ENCODE measurements at regions not wholly inside any gene's neighbourhood (a gene's known extent, or its start where the extent isn't known, plus 50 kb on each side); places are given as distances from the start of the nearest gene placed in this dataset.
"Not testable (repeated sequence)": the region's sequence is repeated elsewhere in the genome, so short reads cannot be mapped to it uniquely, and the experiment has no call there.

- no peak for DNase-seq
Observed at GRCh38 chr9:86515221-86515620, 161.0 kb upstream of the TUT7 start.

- no peak for DNase-seq
Observed at GRCh38 chr9:86513429-86513828, 159.2 kb upstream of the TUT7 start.

GRCh38 chr9:86512929-86513328 is 158.7 kb upstream of the TUT7 start:
- no peak for DNase-seq

DNA sequence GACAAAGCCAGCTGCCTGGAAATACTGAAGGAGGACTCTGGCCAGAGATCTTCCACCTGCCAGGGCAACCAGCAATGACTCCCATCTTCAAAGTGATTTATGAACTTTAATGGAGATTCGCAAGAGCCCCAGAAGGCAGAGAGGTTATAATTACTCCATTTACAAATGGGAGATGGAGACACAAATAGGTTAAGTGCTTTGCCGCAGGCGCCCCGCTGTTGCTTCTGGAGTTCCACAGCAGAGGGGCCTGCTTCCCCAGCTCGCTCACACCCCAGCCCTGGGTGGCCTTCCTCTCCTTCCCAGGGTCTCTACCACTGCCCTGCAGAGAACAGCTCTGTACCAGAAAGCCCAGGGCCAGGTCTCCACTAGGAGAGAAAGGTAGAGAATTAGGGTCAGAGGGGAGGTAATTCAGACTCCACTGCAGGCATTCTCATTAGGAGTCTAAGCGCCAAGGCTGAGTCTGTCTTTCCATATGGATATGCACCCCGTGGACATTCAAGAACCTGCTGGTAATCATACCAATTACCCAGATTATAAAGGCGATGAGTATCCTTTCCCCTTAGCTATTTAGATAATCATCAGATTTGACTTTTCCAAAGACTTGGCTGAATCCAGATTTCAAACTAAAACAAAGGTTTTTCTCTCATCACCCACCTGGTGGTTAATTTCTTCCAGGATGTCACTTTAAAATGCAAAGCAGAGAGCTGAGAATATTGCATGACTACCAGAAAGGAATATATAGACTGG is 157.6 kb upstream of the TUT7 start:
- DNase-seq = no peak

DNA sequence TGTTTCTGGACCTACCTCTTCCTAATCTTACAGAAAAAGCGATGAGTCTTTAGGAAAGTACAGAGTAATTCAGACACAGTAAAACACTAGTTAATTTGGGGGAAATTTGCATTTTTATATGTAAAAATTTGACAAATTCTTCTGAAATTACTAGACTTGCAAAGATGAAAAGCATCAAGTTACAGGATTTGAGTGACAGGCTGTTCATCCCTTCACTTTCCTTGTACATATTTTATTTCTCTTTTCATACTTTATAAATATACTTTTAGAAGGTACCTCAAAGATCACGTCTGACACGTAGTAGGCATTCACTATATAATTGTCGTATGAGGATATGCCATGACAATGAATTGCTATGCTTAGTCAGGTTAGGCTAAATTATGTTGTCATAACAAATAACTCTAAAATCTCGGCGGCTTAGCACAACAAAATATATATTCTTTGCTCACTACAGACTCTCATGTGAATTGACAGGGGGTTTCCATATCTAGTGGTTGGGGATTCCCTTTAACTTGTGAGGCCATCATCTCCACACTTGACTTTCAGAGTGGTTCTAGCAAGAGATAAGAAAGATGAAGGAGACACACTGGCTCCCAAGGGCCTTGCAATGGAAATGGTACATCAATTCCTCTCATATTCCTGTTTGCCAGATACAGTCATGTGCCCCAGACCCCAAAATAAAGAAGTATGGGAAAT is 154.1 kb upstream of the TUT7 start:
- no peak for DNase-seq

GRCh38 chr9:86507212-86507630 is 153.0 kb upstream of the TUT7 start:
- DNase-seq = no peak

- no peak for DNase-seq
Observed at GRCh38 chr9:86503942-86504341, 149.7 kb upstream of the TUT7 start.

DNA sequence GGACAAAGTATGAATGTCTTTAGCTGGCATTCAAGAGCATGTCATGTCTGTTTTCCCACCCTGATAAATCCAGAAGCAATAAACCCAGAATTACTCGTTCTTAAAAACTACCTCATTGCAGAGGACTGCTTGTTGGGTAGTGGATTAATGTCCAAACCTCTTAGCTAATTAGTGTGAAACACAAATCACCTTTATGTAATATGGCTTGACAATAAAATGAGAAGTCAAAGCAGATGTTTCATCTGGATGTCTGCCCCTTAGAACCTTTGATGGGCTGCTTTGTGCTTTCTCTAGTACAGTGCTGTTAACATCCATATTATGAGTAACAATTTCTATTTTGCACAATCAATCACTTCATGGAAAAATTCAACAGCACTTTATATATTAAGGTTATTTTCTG is 149.1 kb upstream of the TUT7 start:
- DNase-seq = no peak

GRCh38 chr9:86500667-86501435 is 146.6 kb upstream of the TUT7 start:
- DNase-seq = peak; percentile 9

- no peak for DNase-seq
Observed at GRCh38 chr9:86500031-86500430, 145.8 kb upstream of the TUT7 start.

- peak; percentile 67 for DNase-seq
Observed at GRCh38 chr9:86494644-86495111, 140.5 kb upstream of the TUT7 start.

GRCh38 chr9:86491468-86492266 is 137.5 kb upstream of the TUT7 start:
- DNase-seq = no peak

GRCh38 chr9:86488794-86489193 is 134.6 kb upstream of the TUT7 start:
- DNase-seq = no peak

DNA sequence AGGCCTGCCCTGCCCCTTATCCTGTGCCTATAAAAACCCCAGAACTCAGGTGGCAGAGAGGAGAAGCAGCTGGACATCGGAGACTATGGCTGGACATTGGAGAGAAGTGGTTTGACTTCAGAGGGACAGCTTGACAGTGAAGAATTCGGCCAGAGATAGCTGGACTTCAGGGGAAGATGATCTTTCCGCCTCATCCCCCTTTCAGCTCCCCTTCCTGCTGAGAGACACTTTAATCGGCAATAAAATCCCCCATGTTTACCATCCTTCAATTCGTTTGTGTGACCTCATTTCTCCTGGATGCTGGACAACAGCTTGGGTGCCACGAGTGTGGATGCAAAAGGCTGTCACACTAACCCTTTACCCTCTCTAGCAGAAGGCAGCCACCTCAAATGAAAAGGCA is 134.1 kb upstream of the TUT7 start:
- DNase-seq = no peak

DNA sequence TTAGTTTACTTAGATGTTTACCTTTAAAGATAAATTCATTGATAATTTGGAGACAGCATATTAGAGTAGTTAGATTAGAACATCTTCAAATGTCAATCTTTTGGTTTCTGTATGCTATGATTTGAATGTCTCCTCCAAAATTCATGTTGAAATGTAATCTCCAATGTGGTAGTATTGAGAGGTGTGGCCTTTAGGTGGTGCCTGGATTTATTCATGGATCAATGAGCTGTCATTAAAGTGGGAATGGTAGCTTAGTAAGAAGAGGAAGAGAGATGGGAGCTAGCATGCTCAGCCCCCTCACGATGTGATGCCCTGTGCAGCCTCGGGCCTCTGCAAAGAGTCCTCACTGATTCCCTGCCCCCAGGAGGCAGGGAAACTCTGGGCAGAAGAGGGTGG is 133.6 kb upstream of the TUT7 start:
- DNase-seq = no peak

DNA sequence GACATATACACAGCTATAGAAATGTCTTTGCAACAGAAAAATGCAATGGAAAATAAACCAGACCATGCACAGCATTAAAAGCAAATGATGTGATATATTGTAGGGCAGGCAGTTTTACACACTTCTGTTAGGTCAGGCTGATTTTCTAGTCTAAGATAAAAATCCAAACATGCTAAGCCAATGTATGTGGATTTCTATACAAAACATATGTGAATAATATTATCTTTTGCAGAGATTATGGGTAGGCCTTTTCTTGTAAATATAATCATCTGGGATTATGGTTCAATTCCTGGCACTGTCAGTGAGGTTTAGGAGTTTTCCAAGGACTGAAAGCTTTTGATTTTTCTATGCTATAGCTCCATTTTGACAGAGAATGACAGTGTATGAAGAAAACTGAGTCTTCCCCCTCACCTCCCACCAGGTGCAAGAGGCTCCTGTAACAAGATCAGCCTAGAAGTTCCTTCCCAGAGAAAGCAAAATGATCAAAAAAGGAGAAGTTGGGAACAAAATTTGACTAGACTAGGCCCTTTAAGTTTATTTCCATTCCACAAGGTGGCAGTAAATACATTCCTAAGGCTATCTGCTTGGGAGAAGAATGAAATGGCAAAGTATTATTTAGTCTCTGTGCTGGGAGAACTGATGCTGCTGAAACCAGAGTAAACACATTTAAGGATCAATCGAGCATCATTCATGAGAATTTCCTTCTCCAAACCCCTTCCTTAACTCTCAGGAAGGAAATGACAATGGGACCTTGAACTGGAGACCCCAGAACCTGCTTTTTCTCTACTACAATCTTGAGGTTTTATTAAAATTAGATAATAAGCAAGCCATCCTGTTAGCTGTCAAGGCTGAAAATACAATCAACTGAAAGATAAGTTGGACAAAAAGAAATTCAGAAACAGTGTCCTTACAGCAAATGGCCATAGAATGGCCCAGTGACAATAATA is 133.0 kb upstream of the TUT7 start:
- DNase-seq = peak; percentile 56

GRCh38 chr9:86485359-86485758 is 131.1 kb upstream of the TUT7 start:
- peak; percentile 70 for DNase-seq

GRCh38 chr9:86483496-86483895 is 129.3 kb upstream of the TUT7 start:
- no peak for DNase-seq

- no peak for DNase-seq
Observed at GRCh38 chr9:86481466-86481865, 127.3 kb upstream of the TUT7 start.

DNA sequence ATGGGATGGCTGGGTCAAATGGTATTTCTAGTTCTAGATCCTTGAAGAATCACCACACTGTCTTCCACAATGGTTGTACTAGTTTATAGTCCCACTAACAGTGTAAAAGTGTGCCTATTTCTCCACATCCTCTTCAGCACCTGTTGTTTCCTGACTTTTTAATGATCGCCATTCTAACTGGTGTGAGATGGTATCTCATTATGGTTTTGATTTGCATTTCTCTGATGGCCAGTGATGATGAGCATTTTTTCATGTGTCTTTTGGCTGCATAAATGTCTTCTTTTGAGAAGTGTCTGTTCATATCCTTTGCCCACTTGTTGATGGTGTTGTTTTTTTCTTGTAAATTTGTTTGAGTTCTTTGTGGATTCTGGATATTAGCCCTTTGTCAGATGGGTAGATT is 121.0 kb upstream of the TUT7 start:
- not testable (repeated sequence) for DNase-seq

GRCh38 chr9:86471171-86471815 is 117.1 kb upstream of the TUT7 start:
- DNase-seq = no peak
